ENCODE measurements at regions not wholly inside any gene's neighbourhood (a gene's known extent, or its start where the extent isn't known, plus 50 kb on each side); places are given as distances from the start of the nearest gene placed in this dataset.

- no peak for TF ChIP-seq POLR2A (IDR thresholded peaks at IDR 0.05; ENCODE audit: low read depth, low read length)
- TF ChIP-seq TAF1 (IDR thresholded peaks at IDR 0.05; ENCODE audit: low read depth, low read length) = no peak
- TF ChIP-seq POLR2AphosphoS5 (IDR thresholded peaks at IDR 0.05; ENCODE audit: low read depth, low read length) = no peak
- no peak for TF ChIP-seq POU2F2 (IDR thresholded peaks at IDR 0.05; ENCODE audit: low read depth, low read length)
- no peak for TF ChIP-seq PAX5 (IDR thresholded peaks at IDR 0.05; ENCODE audit: insufficient read depth, low read length, severe bottlenecking)
- TF ChIP-seq SPI1 (IDR thresholded peaks at IDR 0.05; ENCODE audit: low read depth, low read length) = no peak
Measured at GRCh38 chr15:46293550-46293949, 658.7 kb downstream of the SQOR start.
